CD4-positive, alpha-beta memory T cell (primary cell): ENCODE measurements at regions not wholly inside any gene's neighbourhood (a gene's known extent, or its start where the extent isn't known, plus 50 kb on each side); places are given as distances from the start of the nearest gene placed in this dataset.

ENCODE experiments used
- CTCF ChIA-PET: fragments of 350-600 bp; sonication (Branson Sonifier 250); formaldehyde crosslinking; loops from one replicate; lab custom pipeline; 2021; ENCODE audit warnings: inconsistent platforms; ENCODE audit not compliant: partially characterized antibody; lab: Charles Lee
- POLR2A ChIA-PET: fragments of 350-600 bp; sonication (Branson Sonifier 250); formaldehyde crosslinking; loops from one replicate; lab custom pipeline; 2021; ENCODE audit not compliant: partially characterized antibody; lab: Charles Lee
- DNase-seq, 5 donors: peaks; one replicate each; pipeline versions ENCODE4 v3.0.0 to v3.0.0-alpha.2; 2020 to 2022; ENCODE audit warnings: mixed read lengths in 1 of 5
- H3K27ac ChIP-seq: one replicate; pipeline ENCODE4 v1.7.0; 2013; ENCODE audit warnings: low read depth, low read length
- H3K27me3 ChIP-seq: 2 replicates; pipeline ENCODE4 v1.7.0; 2013; ENCODE audit warnings: mild to moderate bottlenecking, low read length, moderate library complexity; ENCODE audit not compliant: insufficient read depth
- H3K36me3 ChIP-seq: 2 replicates; pipeline ENCODE4 v1.7.0; 2013; ENCODE audit warnings: mild to moderate bottlenecking, low read length, moderate library complexity; ENCODE audit not compliant: insufficient read depth
- H3K4me1 ChIP-seq: 2 replicates; pipeline ENCODE4 v1.7.0; 2013; ENCODE audit warnings: mild to moderate bottlenecking, low read length, moderate library complexity; ENCODE audit not compliant: insufficient read depth
- H3K4me3 ChIP-seq, 2 donors: one replicate each; pipeline ENCODE4 v1.7.0; 2013; ENCODE audit warnings: low read length in 2 of 2, mild to moderate bottlenecking in 1 of 2
- H3K9me3 ChIP-seq, 2 donors: one replicate each; pipeline ENCODE4 v1.7.0; 2013; ENCODE audit warnings: low read length in 2 of 2, control low read depth in 1 of 2; ENCODE audit not compliant: control insufficient read depth in 1 of 2
- H3K27ac Mint-ChIP-seq, 7 donors: one replicate each; pipeline ENCODE4 v1.8.0; 2020 to 2021; ENCODE audit warnings: mixed read lengths in 7 of 7, mild to moderate bottlenecking in 6 of 7, inconsistent platforms in 3 of 7, moderate library complexity in 3 of 7
- H3K27me3 Mint-ChIP-seq, 2 donors: one replicate each; pipeline ENCODE4 v1.8.0; 2020 to 2021; ENCODE audit warnings: mixed read lengths in 2 of 2
- H3K36me3 Mint-ChIP-seq, 2 donors: one replicate each; pipeline ENCODE4 v1.8.0; 2020 to 2021; ENCODE audit warnings: mixed read lengths in 2 of 2, inconsistent platforms in 1 of 2, mild to moderate bottlenecking in 1 of 2
- H3K4me1 Mint-ChIP-seq, 4 donors: one replicate each; pipeline ENCODE4 v1.8.0; 2020 to 2021; ENCODE audit warnings: mixed read lengths in 4 of 4, mild to moderate bottlenecking in 1 of 4
- H3K4me3 Mint-ChIP-seq, 8 donors: one replicate each; pipeline ENCODE4 v1.8.0; 2020 to 2021; ENCODE audit warnings: mixed read lengths in 8 of 8, mild to moderate bottlenecking in 7 of 8, moderate library complexity in 6 of 8, inconsistent platforms in 3 of 8
- H3K9me3 Mint-ChIP-seq, 8 donors: one replicate each; pipeline ENCODE4 v1.8.0; 2020 to 2021; ENCODE audit warnings: mixed read lengths in 8 of 8, mild to moderate bottlenecking in 5 of 8, inconsistent platforms in 3 of 8, moderate library complexity in 1 of 8
- intact Hi-C: fragments of 100-400 bp; cut with micrococcal nuclease; formaldehyde crosslinking; loops from one replicate; pipeline ENCODE4 v1.15.1; 2023

DNA sequence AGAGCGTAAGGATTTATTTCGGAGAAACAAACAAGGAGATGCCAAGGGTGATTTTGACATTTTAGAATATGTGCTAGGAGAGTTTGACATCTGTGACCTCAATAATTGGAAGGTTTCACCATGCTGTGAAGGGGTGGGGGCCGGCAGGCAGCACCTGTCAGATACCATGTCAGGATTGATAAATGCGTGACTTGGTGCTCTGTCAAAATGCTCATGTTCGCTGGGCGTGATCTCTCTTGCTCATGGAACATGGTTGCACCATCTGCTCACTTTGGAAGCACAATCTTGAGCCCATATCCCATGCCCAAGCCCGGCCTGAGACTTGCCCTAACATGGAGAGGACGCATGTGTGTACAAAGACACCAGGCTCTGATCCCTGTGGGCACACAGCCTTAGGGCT, 347.6 kb downstream of the RNF144A start:
- intact Hi-C loops, result no loop called here
- H3K36me3 ChIP-seq, result no peaks in the 10 kb centered on the region
- peaks cover 0 to 2% (median 0%) of the 10 kb centered on the region in 8 donors for H3K9me3 Mint-ChIP-seq
- no peaks in the 10 kb centered on the region for H3K4me1 ChIP-seq
- H3K27ac Mint-ChIP-seq, result no peak overlapping the region
- no peaks in the 10 kb centered on the region for H3K4me1 Mint-ChIP-seq
- CTCF ChIA-PET, result no interaction called here
- POLR2A ChIA-PET, result no interaction called here
- H3K27ac ChIP-seq, result no peak overlapping the region
- H3K27me3 ChIP-seq, result no peaks in the 10 kb centered on the region
- DNase-seq, result no peak
- peaks cover 2 to 7% of the 10 kb centered on the region in 2 donors for H3K27me3 Mint-ChIP-seq
- H3K4me3 ChIP-seq, result no peak overlapping the region
- H3K36me3 Mint-ChIP-seq, result no peaks in the 10 kb centered on the region
- no peaks in the 10 kb centered on the region for H3K9me3 ChIP-seq
- H3K4me3 Mint-ChIP-seq, result no peak overlapping the region

DNA sequence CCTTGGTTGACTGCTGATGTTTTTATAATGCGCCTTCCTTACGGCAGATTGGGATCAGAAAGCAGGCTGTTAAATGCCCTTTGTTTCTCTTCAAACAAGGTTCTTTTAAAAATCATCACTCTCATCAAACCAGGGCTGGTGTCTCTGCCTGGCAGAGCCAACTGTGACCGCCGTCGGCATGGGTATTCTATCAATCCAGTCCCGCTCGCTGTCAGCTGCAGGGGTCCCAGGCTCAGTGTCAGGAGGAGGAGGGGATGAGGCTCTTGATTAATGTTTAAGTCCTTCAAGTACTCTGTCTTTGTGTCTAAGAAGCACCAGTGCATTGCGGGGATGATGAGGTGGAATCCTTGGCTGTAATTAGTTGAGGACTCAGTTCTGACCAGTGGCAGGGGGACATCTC, 348.1 kb downstream of the RNF144A start:
- POLR2A ChIA-PET, result no interaction called here
- H3K36me3 ChIP-seq, result no peaks in the 10 kb centered on the region
- H3K27me3 ChIP-seq, result no peaks in the 10 kb centered on the region

GRCh38 chr2:7269106-7269643, 352.0 kb downstream of the RNF144A start:
- Mint-ChIP-seq H3K4me3 (peak overlapping the region in 1 of 8 donors; percentile 0), H3K36me3 (no peaks in the 10 kb centered on the region), H3K9me3 (peaks cover 0 to 2% (median 0%) of the 10 kb centered on the region in 8 donors), H3K27ac (no peak overlapping the region), H3K27me3 (peaks cover 1 to 4% of the 10 kb centered on the region in 2 donors), H3K4me1 (no peaks in the 10 kb centered on the region)
- intact Hi-C loops, result no loop called here
- no peaks in the 10 kb centered on the region for H3K9me3 ChIP-seq
- H3K27me3 ChIP-seq, result no peaks in the 10 kb centered on the region
- no peaks in the 10 kb centered on the region for H3K4me1 ChIP-seq
- no peaks in the 10 kb centered on the region for H3K36me3 ChIP-seq
- no peak overlapping the region for H3K4me3 ChIP-seq
- H3K27ac ChIP-seq, result no peak overlapping the region
- no peak for DNase-seq
- ChIA-PET CTCF (no interaction called here), POLR2A (no interaction called here)

More for the DNA sequence above, 348.1 kb downstream of the RNF144A start:
- no peaks in the 10 kb centered on the region for H3K4me1 Mint-ChIP-seq
- H3K4me1 ChIP-seq, result no peaks in the 10 kb centered on the region
- no peak overlapping the region for H3K4me3 Mint-ChIP-seq
- no peaks in the 10 kb centered on the region for H3K9me3 ChIP-seq
- peaks cover 2 to 7% of the 10 kb centered on the region in 2 donors for H3K27me3 Mint-ChIP-seq
- no peak overlapping the region for H3K27ac Mint-ChIP-seq
- no peaks in the 10 kb centered on the region for H3K36me3 Mint-ChIP-seq
- H3K9me3 Mint-ChIP-seq, result peaks cover 0 to 2% (median 0%) of the 10 kb centered on the region in 8 donors
- no peak overlapping the region for H3K27ac ChIP-seq
- CTCF ChIA-PET, result no interaction called here
- no peak for DNase-seq
- H3K4me3 ChIP-seq, result no peak overlapping the region
- intact Hi-C loops, result no loop called here

- H3K27me3 Mint-ChIP-seq, result peaks cover 1 to 9% of the 10 kb centered on the region in 2 donors
- Histone ChIP-seq H3K9me3 (no peaks in the 10 kb centered on the region), H3K4me3 (no peak overlapping the region), H3K27me3 (no peaks in the 10 kb centered on the region), H3K4me1 (no peaks in the 10 kb centered on the region), H3K27ac (no peak overlapping the region), H3K36me3 (no peaks in the 10 kb centered on the region)
- no peaks in the 10 kb centered on the region for H3K9me3 Mint-ChIP-seq
- CTCF ChIA-PET, result no interaction called here
- H3K36me3 Mint-ChIP-seq, result no peaks in the 10 kb centered on the region
- H3K4me1 Mint-ChIP-seq, result no peaks in the 10 kb centered on the region
- no peak overlapping the region for H3K4me3 Mint-ChIP-seq
- DNase-seq, result no peak
- intact Hi-C loops, result no loop called here
- no peak overlapping the region for H3K27ac Mint-ChIP-seq
- POLR2A ChIA-PET, result no interaction called here
These were observed 352.8 kb downstream of the RNF144A start for GRCh38 chr2:7270011-7270431.

GRCh38 chr2:7272210-7272609, 355.0 kb downstream of the RNF144A start:
- DNase-seq, result no peak
- Mint-ChIP-seq H3K36me3 (no peaks in the 10 kb centered on the region), H3K27me3 (peaks cover 1 to 10% of the 10 kb centered on the region in 2 donors), H3K27ac (no peak overlapping the region), H3K9me3 (peaks cover 0 to 1% (median 0%) of the 10 kb centered on the region in 8 donors), H3K4me3 (no peak overlapping the region), H3K4me1 (no peaks in the 10 kb centered on the region)
- Histone ChIP-seq H3K27ac (no peak overlapping the region), H3K9me3 (no peaks in the 10 kb centered on the region), H3K4me3 (no peak overlapping the region), H3K4me1 (no peaks in the 10 kb centered on the region), H3K36me3 (no peaks in the 10 kb centered on the region), H3K27me3 (no peaks in the 10 kb centered on the region)
- ChIA-PET CTCF (no interaction called here), POLR2A (no interaction called here)
- intact Hi-C loops, result no loop called here

GRCh38 chr2:7278984-7279383, 361.8 kb downstream of the RNF144A start:
- Mint-ChIP-seq H3K9me3 (peaks cover 0 to 2% (median 0%) of the 10 kb centered on the region in 8 donors), H3K27me3 (peaks cover 6 to 7% of the 10 kb centered on the region in 2 donors), H3K36me3 (no peaks in the 10 kb centered on the region), H3K4me3 (no peak overlapping the region), H3K4me1 (no peaks in the 10 kb centered on the region), H3K27ac (no peak overlapping the region)
- no peak for DNase-seq
- ChIA-PET CTCF (no interaction called here), POLR2A (no interaction called here)
- H3K9me3 ChIP-seq, result no peaks in the 10 kb centered on the region
- no peaks in the 10 kb centered on the region for H3K36me3 ChIP-seq
- H3K27me3 ChIP-seq, result no peaks in the 10 kb centered on the region
- H3K4me1 ChIP-seq, result no peaks in the 10 kb centered on the region
- H3K4me3 ChIP-seq, result no peak overlapping the region
- intact Hi-C loops, result no loop called here
- H3K27ac ChIP-seq, result no peak overlapping the region

GRCh38 chr2:7279421-7279949, 362.3 kb downstream of the RNF144A start:
- POLR2A ChIA-PET, result no interaction called here
- no peaks in the 10 kb centered on the region for H3K36me3 Mint-ChIP-seq
- CTCF ChIA-PET, result no interaction called here

More at GRCh38 chr2:7279421-7279949, 362.3 kb downstream of the RNF144A start:
- Mint-ChIP-seq H3K4me3 (no peak overlapping the region), H3K27ac (no peak overlapping the region), H3K9me3 (peaks cover 0 to 2% (median 0%) of the 10 kb centered on the region in 8 donors), H3K27me3 (peaks cover 4 to 5% of the 10 kb centered on the region in 2 donors), H3K4me1 (peaks cover 0 to under 1% (median 0%) of the 10 kb centered on the region in 4 donors)
- Histone ChIP-seq H3K27me3 (no peaks in the 10 kb centered on the region), H3K27ac (no peak overlapping the region), H3K9me3 (no peaks in the 10 kb centered on the region), H3K4me1 (no peaks in the 10 kb centered on the region), H3K4me3 (no peak overlapping the region), H3K36me3 (no peaks in the 10 kb centered on the region)
- intact Hi-C loops, result no loop called here
- no peak for DNase-seq
